ENCODE measurements at regions not wholly inside any gene's neighbourhood (a gene's known extent, or its start where the extent isn't known, plus 50 kb on each side); places are given as distances from the start of the nearest gene placed in this dataset.

- no peak for TF ChIP-seq PKNOX1 (IDR thresholded peaks at IDR 0.05)
- no peak for TF ChIP-seq CBFB (IDR thresholded peaks at IDR 0.05; ENCODE audit: low read depth)
- no peak for TF ChIP-seq MXI1 (IDR thresholded peaks at IDR 0.05; ENCODE audit: low read depth, low read length)
- TF ChIP-seq ZBTB33 (IDR thresholded peaks at IDR 0.05) = no peak
- TF ChIP-seq BACH1 (IDR thresholded peaks at IDR 0.05; ENCODE audit: borderline replicate concordance) = no peak
- no peak for TF ChIP-seq ZNF274 (IDR thresholded peaks at IDR 0.05; ENCODE audit: insufficient read depth, insufficient read length)
- no peak for TF ChIP-seq RELB (IDR thresholded peaks at IDR 0.05; ENCODE audit: low read depth)
- TF ChIP-seq HDGF (IDR thresholded peaks at IDR 0.05) = no peak
- no peak for TF ChIP-seq CEBPB (IDR thresholded peaks at IDR 0.05; ENCODE audit: borderline replicate concordance in 1 of 2, low read depth in 2 of 2, low read length in 2 of 2)
- no peak for TF ChIP-seq SRF (IDR thresholded peaks at IDR 0.05; ENCODE audit: low read depth in 2 of 2, low read length in 2 of 2)
- TF ChIP-seq YY1 (IDR thresholded peaks at IDR 0.05; ENCODE audit: low read depth, low read length) = no peak
- TF ChIP-seq SMAD5 (IDR thresholded peaks at IDR 0.05; ENCODE audit: low read depth) = no peak
- no peak for TF ChIP-seq RAD21 (IDR thresholded peaks at IDR 0.05; ENCODE audit: insufficient read depth, low read depth, low read length)
- ATAC-seq (no peak), FAIRE-seq (no peak), DNase-seq (ENCODE audit: low read depth, low spot score) (no peak)
- H4K20me1 ChIP-seq (ENCODE audit: control insufficient read depth, insufficient read depth) = no peaks in the 10 kb centered on the region
- ChIA-PET POLR2A (no interaction called here), CTCF (no interaction called here), RAD21 (ENCODE audit: unreplicated experiment) (no interaction called here), SMC1A (ENCODE audit: uncharacterized antibody, unreplicated experiment) (no interaction called here)
- WGBS (ENCODE audit: insufficient coverage, insufficient replicate concordance, low lambda C conversion rate, missing lambda C conversion rate) = 0% methylated on average over 1 of the region's 1 CpG
- intact Hi-C loops (cut with micrococcal nuclease; ENCODE audit: unreplicated experiment) = no loop called here
- no TSS peak for BruUV-seq (replicated peaks)
- no peaks in the 10 kb centered on the region for H3K9me3 ChIP-seq (replicated peaks; ENCODE audit: control insufficient read depth, insufficient read depth, low read length)
- H3K9ac ChIP-seq (ENCODE audit: control insufficient read depth, insufficient read depth, low read length) = no peak overlapping the region
- H3K79me2 ChIP-seq (ENCODE audit: control insufficient read depth, insufficient read depth, low read length) = no peaks in the 10 kb centered on the region
- H3K4me1 ChIP-seq (ENCODE audit: control insufficient read depth, insufficient read depth, low read length) = no peaks in the 10 kb centered on the region
- in situ Hi-C loops (cut with MboI) = no loop called here
- H3K27ac ChIP-seq (ENCODE audit: control insufficient read depth, insufficient read depth) = no peak overlapping the region
- no peak overlapping the region for H3K4me3 ChIP-seq
- H3K27me3 ChIP-seq (replicated peaks in 1 of 2; ENCODE audit: control insufficient read depth in 2 of 2, insufficient read depth in 2 of 2, low read length in 1 of 2) = peaks cover 0 to 3% of the 10 kb centered on the region in 2 experiments; a peak in 2 of 4 replicates
- no peak overlapping the region for H3K4me2 ChIP-seq (ENCODE audit: control insufficient read depth, insufficient read depth)
- no peak overlapping the region for H2AFZ ChIP-seq (ENCODE audit: control insufficient read depth, low read depth, low read length)
- H3K36me3 ChIP-seq (ENCODE audit: control insufficient read depth in 2 of 2, insufficient read depth in 2 of 2, low read length in 1 of 2) = no peaks in the 10 kb centered on the region
Observed at GRCh38 chr14:66038618-66039017, 447.6 kb upstream of the CCDC196 start.

Data from GM12878 (cell line).